WTC11 (cell line): ENCODE measurements at regions not wholly inside any gene's neighbourhood (a gene's known extent, or its start where the extent isn't known, plus 50 kb on each side); places are given as distances from the start of the nearest gene placed in this dataset.

Source experiments
- ATF1 ChIP-seq: sonication (generic); formaldehyde crosslinking; IDR thresholded peaks from 2 replicates; pipeline ENCODE4 v1.8.1; 2023; ENCODE audit warnings: mild to moderate bottlenecking, moderate library complexity, missing genetic modification reagents
- CREB1 ChIP-seq: sonication (generic); formaldehyde crosslinking; IDR thresholded peaks from 2 replicates; pipeline ENCODE4 v1.8.0; 2023; ENCODE audit warnings: mild to moderate bottlenecking, missing genetic modification reagents
- TF ChIP-seq, protein P1 (sequence below): fragments of 200-600 bp; IDR thresholded peaks from 2 replicates; pipeline ENCODE4 v1.8.0; 2022; ENCODE audit warnings: antibody characterized with exemption
- TF ChIP-seq, protein P2 (sequence below): sonication (generic); formaldehyde crosslinking; conservative IDR thresholded peaks from 2 replicates; pipeline ENCODE4 v1.8.1; 2022; ENCODE audit warnings: mild to moderate bottlenecking, missing genetic modification reagents
- TF ChIP-seq, protein P3 (sequence below): sonication (generic); formaldehyde crosslinking; IDR thresholded peaks from 2 replicates; pipeline ENCODE4 v1.8.1; 2023; ENCODE audit warnings: mild to moderate bottlenecking, moderate library complexity, missing genetic modification reagents
- TF ChIP-seq, protein P4 (sequence below): sonication (generic); formaldehyde crosslinking; IDR thresholded peaks from 2 replicates; pipeline ENCODE4 v1.8.1; 2023; ENCODE audit warnings: mild to moderate bottlenecking, missing genetic modification reagents
- TF ChIP-seq, protein P5 (sequence below): sonication (generic); formaldehyde crosslinking; IDR thresholded peaks from 2 replicates; pipeline ENCODE4 v1.8.1; 2023; ENCODE audit warnings: mild to moderate bottlenecking, missing genetic modification reagents, moderate library complexity

DNA sequence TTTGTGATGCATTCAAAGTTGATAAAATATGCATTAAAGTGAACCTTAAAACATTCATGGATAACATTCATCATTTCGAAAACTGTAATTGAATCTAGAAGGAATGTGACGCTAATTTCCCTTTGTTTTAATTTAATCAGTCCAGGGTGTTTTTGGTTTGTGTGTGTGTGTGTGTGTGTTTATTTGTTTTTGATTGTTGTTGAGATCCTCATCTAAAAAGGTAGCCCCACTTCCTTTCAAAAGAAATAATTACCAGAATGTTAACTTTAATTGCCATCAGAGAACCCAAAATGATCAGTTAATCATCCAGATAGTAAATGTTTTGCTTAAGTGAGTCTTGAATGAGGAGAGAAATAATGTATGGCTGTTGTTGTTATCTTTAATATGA, 74.5 kb upstream of the PTPRZ1 start:
- TF ChIP-seq, protein P1, sequence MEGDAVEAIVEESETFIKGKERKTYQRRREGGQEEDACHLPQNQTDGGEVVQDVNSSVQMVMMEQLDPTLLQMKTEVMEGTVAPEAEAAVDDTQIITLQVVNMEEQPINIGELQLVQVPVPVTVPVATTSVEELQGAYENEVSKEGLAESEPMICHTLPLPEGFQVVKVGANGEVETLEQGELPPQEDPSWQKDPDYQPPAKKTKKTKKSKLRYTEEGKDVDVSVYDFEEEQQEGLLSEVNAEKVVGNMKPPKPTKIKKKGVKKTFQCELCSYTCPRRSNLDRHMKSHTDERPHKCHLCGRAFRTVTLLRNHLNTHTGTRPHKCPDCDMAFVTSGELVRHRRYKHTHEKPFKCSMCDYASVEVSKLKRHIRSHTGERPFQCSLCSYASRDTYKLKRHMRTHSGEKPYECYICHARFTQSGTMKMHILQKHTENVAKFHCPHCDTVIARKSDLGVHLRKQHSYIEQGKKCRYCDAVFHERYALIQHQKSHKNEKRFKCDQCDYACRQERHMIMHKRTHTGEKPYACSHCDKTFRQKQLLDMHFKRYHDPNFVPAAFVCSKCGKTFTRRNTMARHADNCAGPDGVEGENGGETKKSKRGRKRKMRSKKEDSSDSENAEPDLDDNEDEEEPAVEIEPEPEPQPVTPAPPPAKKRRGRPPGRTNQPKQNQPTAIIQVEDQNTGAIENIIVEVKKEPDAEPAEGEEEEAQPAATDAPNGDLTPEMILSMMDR, result no peak
- TF ChIP-seq, protein P2, sequence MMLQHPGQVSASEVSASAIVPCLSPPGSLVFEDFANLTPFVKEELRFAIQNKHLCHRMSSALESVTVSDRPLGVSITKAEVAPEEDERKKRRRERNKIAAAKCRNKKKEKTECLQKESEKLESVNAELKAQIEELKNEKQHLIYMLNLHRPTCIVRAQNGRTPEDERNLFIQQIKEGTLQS (CRISPR knock-in tag), result no peak
- TF ChIP-seq, protein P3, sequence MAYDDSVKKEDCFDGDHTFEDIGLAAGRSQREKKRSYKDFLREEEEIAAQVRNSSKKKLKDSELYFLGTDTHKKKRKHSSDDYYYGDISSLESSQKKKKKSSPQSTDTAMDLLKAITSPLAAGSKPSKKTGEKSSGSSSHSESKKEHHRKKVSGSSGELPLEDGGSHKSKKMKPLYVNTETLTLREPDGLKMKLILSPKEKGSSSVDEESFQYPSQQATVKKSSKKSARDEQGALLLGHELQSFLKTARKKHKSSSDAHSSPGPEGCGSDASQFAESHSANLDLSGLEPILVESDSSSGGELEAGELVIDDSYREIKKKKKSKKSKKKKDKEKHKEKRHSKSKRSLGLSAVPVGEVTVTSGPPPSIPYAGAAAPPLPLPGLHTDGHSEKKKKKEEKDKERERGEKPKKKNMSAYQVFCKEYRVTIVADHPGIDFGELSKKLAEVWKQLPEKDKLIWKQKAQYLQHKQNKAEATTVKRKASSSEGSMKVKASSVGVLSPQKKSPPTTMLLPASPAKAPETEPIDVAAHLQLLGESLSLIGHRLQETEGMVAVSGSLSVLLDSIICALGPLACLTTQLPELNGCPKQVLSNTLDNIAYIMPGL, result no peak
- TF ChIP-seq, protein P4, sequence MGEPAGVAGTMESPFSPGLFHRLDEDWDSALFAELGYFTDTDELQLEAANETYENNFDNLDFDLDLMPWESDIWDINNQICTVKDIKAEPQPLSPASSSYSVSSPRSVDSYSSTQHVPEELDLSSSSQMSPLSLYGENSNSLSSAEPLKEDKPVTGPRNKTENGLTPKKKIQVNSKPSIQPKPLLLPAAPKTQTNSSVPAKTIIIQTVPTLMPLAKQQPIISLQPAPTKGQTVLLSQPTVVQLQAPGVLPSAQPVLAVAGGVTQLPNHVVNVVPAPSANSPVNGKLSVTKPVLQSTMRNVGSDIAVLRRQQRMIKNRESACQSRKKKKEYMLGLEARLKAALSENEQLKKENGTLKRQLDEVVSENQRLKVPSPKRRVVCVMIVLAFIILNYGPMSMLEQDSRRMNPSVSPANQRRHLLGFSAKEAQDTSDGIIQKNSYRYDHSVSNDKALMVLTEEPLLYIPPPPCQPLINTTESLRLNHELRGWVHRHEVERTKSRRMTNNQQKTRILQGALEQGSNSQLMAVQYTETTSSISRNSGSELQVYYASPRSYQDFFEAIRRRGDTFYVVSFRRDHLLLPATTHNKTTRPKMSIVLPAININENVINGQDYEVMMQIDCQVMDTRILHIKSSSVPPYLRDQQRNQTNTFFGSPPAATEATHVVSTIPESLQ, result no peak
- TF ChIP-seq, protein P5, sequence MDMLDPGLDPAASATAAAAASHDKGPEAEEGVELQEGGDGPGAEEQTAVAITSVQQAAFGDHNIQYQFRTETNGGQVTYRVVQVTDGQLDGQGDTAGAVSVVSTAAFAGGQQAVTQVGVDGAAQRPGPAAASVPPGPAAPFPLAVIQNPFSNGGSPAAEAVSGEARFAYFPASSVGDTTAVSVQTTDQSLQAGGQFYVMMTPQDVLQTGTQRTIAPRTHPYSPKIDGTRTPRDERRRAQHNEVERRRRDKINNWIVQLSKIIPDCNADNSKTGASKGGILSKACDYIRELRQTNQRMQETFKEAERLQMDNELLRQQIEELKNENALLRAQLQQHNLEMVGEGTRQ (CRISPR knock-in tag), result no peak
- TF ChIP-seq CREB1 (CRISPR knock-in tag), result no peak
- TF ChIP-seq ATF1 (CRISPR knock-in tag), result no peak
